Daoy (cell line): ENCODE measurements at regions not wholly inside any gene's neighbourhood (a gene's known extent, or its start where the extent isn't known, plus 50 kb on each side); places are given as distances from the start of the nearest gene placed in this dataset.
"Not testable (repeated sequence)": the region's sequence is repeated elsewhere in the genome, so short reads cannot be mapped to it uniquely, and the experiment has no call there.

Experiments
- DNase-seq: peaks from one replicate; pipeline ENCODE4 v3.0.0-alpha.2; 2015; ENCODE audit warnings: low read depth

- DNase-seq: no peak
These were observed 137.3 kb upstream of the TMTC4 start for GRCh38 chr13:100811928-100812327.

GRCh38 chr13:100811024-100811865 is 136.7 kb upstream of the TMTC4 start:
- DNase-seq: no peak

- no peak for DNase-seq
These were observed 135.9 kb upstream of the TMTC4 start for GRCh38 chr13:100810481-100810880.

- no peak for DNase-seq
These were observed 135.3 kb upstream of the TMTC4 start for GRCh38 chr13:100809856-100810255.

- DNase-seq: no peak
These were observed 134.5 kb upstream of the TMTC4 start for GRCh38 chr13:100809129-100809390.

GRCh38 chr13:100808330-100809128 is 133.9 kb upstream of the TMTC4 start:
- DNase-seq: no peak

- DNase-seq: no peak
These were observed 128.5 kb upstream of the TMTC4 start for GRCh38 chr13:100803091-100803490.

- no peak for DNase-seq
These were observed 125.8 kb upstream of the TMTC4 start for GRCh38 chr13:100800283-100800875.

GRCh38 chr13:100798739-100799361 is 124.3 kb upstream of the TMTC4 start:
- DNase-seq: no peak

- no peak for DNase-seq
These were observed 123.3 kb upstream of the TMTC4 start for GRCh38 chr13:100797921-100798320.

GRCh38 chr13:100796463-100796862 is 121.9 kb upstream of the TMTC4 start:
- no peak for DNase-seq

GRCh38 chr13:100794575-100794974 is 120.0 kb upstream of the TMTC4 start:
- DNase-seq: no peak

GRCh38 chr13:100790405-100790804 is 115.8 kb upstream of the TMTC4 start:
- DNase-seq: no peak

- DNase-seq: no peak
These were observed 115.4 kb upstream of the TMTC4 start for GRCh38 chr13:100789968-100790367.

- no peak for DNase-seq
These were observed 114.9 kb upstream of the TMTC4 start for GRCh38 chr13:100789481-100789880.

GRCh38 chr13:100789025-100789424 is 114.4 kb upstream of the TMTC4 start:
- no peak for DNase-seq

- DNase-seq: no peak
These were observed 113.9 kb upstream of the TMTC4 start for GRCh38 chr13:100788540-100788939.

- no peak for DNase-seq
These were observed 113.3 kb upstream of the TMTC4 start for GRCh38 chr13:100787899-100788298.

GRCh38 chr13:100776686-100777085 is 102.1 kb upstream of the TMTC4 start:
- not testable (repeated sequence) for DNase-seq

- DNase-seq: no peak
These were observed 99.5 kb upstream of the TMTC4 start for GRCh38 chr13:100773923-100774663.

- DNase-seq: no peak
These were observed 98.8 kb upstream of the TMTC4 start for GRCh38 chr13:100773429-100773828.

- DNase-seq: no peak
These were observed 92.6 kb upstream of the TMTC4 start for GRCh38 chr13:100767192-100767591.
